GM18867 (cell line): ENCODE measurements at regions not wholly inside any gene's neighbourhood (a gene's known extent, or its start where the extent isn't known, plus 50 kb on each side); places are given as distances from the start of the nearest gene placed in this dataset.

Source experiments
- ATAC-seq: cut with Tn5 transposase; IDR thresholded peaks from one replicate; pipeline ENCODE4 v1.9.1; 2021; ENCODE audit warnings: mild to moderate bottlenecking, moderate library complexity; ENCODE audit not compliant: unreplicated experiment

DNA sequence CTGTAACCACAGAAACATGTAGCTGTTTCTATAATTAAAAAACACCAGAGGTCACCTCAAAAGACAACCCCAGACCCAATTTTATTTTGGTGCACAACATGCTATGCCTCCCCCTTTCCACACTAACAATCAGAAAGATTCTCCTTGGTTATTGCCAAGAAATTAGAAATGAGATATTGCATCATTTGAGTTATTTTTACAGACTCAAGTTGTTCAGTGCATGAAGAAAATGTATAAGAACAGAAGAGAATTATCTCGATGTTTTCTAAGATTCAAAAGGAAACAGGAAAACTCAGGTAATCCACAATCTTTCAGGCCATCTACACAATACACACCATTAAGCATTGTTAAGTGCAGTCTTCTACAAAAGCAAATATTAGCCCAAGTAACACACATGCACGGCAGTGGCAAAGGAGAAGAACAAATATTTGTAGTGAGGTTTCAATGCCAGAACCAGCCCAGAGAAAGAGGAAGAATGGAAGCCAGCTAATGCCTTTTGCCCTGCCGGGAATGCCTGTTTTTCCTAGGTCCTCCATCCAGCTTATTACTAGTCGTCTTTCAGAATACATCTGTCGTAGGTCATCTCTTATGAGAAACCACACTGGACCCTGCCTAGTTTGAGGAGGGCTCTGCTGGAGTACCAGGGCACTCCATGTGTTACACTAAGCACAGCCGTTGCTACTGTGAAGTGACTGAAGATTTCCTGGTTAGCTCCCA lies 67.6 kb upstream of the C1GALT1 start:
- ATAC-seq, result no peak

GRCh38 chr7:7117935-7118586 lies 64.3 kb upstream of the C1GALT1 start:
- no peak for ATAC-seq

DNA sequence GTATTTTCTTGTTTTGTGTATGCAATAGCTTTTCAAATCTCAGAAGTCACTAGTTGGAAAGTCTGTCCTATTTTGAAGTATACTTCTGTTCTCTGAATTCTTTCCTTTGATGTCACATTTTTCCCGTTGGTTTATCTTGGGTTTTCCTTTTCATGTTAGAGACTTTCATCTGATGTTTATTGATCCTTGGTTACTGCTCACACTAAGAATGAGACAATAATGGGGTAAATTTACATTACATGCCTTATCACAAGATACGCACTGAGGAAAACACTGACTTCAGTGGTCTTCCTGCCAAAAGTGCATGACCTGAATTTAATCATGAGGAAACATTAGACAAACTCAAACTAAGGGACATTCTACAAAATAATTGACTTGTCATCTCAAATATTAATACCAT lies 63.5 kb upstream of the C1GALT1 start:
- no peak for ATAC-seq

GRCh38 chr7:7119729-7120128 lies 62.6 kb upstream of the C1GALT1 start:
- ATAC-seq, result no peak

GRCh38 chr7:7122033-7122478 lies 60.3 kb upstream of the C1GALT1 start:
- no peak for ATAC-seq

DNA sequence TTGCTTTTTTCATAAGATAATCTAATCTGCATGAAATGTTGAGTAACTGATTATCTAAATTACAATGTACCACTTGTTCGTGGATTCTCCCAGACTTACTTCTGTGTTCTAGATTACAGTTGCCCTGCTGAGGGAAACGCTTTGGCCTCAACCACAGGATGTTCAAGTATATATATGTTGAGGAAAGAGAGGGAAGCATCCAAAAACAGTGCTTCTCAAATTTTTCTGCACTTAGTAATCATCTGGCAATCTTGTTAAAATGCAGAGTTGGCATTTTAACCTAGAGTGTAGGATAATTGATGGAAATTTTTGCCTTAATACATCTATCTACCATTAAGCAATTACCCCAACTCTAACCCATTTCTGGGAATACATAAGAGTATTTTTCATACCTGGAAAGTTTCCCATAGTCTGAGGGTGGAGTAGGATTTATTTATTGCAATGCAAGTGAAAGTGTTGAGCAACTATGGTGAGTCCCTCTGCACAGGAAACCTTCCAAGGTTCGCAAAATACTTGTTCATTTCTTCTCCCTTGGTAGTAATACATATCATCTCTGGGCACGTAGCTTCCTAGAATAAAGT lies 59.6 kb upstream of the C1GALT1 start:
- no peak for ATAC-seq

- ATAC-seq, result no peak
Measured at GRCh38 chr7:7125963-7126362, 56.4 kb upstream of the C1GALT1 start.

DNA sequence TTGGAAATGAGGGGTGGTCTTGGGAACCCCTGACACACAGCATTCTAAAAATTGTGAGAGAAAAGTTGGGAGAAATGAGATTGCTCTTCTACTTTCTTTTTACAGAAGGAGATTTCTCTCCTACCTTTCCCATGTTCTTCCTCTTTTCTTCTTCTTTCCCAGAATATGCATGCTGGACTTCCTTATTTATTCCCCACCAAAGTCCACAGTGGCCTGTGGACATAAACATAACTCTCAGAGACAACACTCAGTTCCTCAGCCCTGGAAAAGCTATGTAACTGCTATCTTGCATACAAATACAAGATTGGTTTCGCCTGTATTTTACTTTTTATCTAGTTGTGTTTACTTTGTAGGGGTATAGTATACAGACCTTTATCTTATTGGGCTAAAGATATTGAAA lies 54.6 kb upstream of the C1GALT1 start:
- ATAC-seq, result no peak

- ATAC-seq, result no peak
Measured at GRCh38 chr7:7129381-7129780, 53.0 kb upstream of the C1GALT1 start.

DNA sequence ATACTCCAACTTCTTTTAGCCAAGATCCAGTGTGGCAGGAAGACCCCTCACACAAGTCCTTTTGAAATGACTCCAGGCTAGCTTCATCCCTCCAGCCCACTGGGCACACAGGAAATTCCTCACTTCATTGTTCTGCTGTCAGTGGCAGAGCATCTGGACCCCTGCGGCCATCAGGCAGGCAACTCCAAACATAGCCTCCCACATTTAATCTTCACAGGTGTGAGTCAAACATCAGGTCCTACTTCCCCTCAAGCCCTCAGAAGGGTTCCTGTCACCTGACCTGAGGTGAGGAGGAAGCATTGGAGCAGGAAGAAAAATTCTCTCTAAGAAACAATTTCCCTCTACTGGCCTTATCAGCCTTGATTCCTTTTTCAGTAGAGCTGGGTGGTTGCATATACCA lies 51.1 kb upstream of the C1GALT1 start:
- ATAC-seq, result no peak
